Tibial nerve (tissue), 3 donors: ENCODE measurements at regions not wholly inside any gene's neighbourhood (a gene's known extent, or its start where the extent isn't known, plus 50 kb on each side); places are given as distances from the start of the nearest gene placed in this dataset.
"Not testable (repeated sequence)": the region's sequence is repeated elsewhere in the genome, so short reads cannot be mapped to it uniquely, and the experiment has no call there.

ENCODE experiments used
- CTCF ChIP-seq, 5 experiments: fragments of 200-600 bp in 3 of 5; fragments of 450-650 bp in 2 of 5; sonication (generic) in 3 of 5; IDR thresholded peaks; one replicate each; pipeline ENCODE4 v1.5.1; 2016 to 2019; ENCODE audit warnings: antibody characterized with exemption in 5 of 5, mild to moderate bottlenecking in 3 of 5, moderate library complexity in 2 of 5
- POLR2A ChIP-seq, 2 donors: fragments of 450-650 bp; IDR thresholded peaks; one replicate each; pipeline ENCODE4 v1.6.1; 2017; ENCODE audit warnings: antibody characterized with exemption in 2 of 2, mild to moderate bottlenecking in 2 of 2, moderate library complexity in 2 of 2

- not testable (repeated sequence) for TF ChIP-seq CTCF, POLR2A (IDR thresholded peaks at IDR 0.05)
Observed at GRCh38 chr3:101917761-101918160, 68.4 kb downstream of the NFKBIZ start.
